CD4-positive, alpha-beta T cell (primary cell): ENCODE measurements at regions not wholly inside any gene's neighbourhood (a gene's known extent, or its start where the extent isn't known, plus 50 kb on each side); places are given as distances from the start of the nearest gene placed in this dataset.

Source experiments
- ATAC-seq: fragments of 200-7000 bp; cut with Tn5 transposase; one replicate; pipeline ENCODE4 v1.10.0; 2022; ENCODE audit warnings: mild to moderate bottlenecking; ENCODE audit not compliant: poor library complexity
- CTCF ChIA-PET: fragments of 350-600 bp; sonication (Branson Sonifier 250); formaldehyde crosslinking; loops from one replicate; lab custom pipeline; 2021; ENCODE audit warnings: antibody characterized with exemption, inconsistent platforms; lab: Charles Lee
- POLR2A ChIA-PET: fragments of 350-600 bp; sonication (Branson Sonifier 250); formaldehyde crosslinking; loops from one replicate; lab custom pipeline; 2021; ENCODE audit warnings: antibody characterized with exemption, inconsistent platforms; lab: Charles Lee
- DNase-seq, 14 experiments: peaks; one replicate each; pipeline ENCODE4 v3.0.0-alpha.2; 2013 to 2020; ENCODE audit warnings: mixed read lengths in 2 of 14
- H3K27ac ChIP-seq, 2 donors: one replicate each; pipeline versions ENCODE4 v1.5.1 to v1.7.0; 2013; ENCODE audit warnings: low read length in 2 of 2, low read depth in 1 of 2, mild to moderate bottlenecking in 1 of 2
- H3K27me3 ChIP-seq, 2 experiments: 1 replicate in 1 of 2; 2 replicates in 1 of 2; pipeline versions ENCODE4 v1.6.1 to v1.7.0; 2013; ENCODE audit warnings: low read length in 2 of 2, control low read depth in 1 of 2, mild to moderate bottlenecking in 1 of 2, moderate library complexity in 1 of 2; ENCODE audit not compliant: insufficient read depth in 2 of 2, control insufficient read depth in 1 of 2
- H3K36me3 ChIP-seq: one replicate; pipeline ENCODE4 v1.6.1; 2013; ENCODE audit warnings: low read length, control low read depth; ENCODE audit not compliant: insufficient read depth
- H3K4me1 ChIP-seq: one replicate; pipeline ENCODE4 v1.6.1; 2013; ENCODE audit warnings: low read length, control low read depth; ENCODE audit not compliant: insufficient read depth
- H3K4me3 ChIP-seq: one replicate; pipeline ENCODE4 v1.5.1; 2013; ENCODE audit warnings: mild to moderate bottlenecking, low read length, moderate library complexity
- H3K9me3 ChIP-seq, 2 experiments: 1 replicate in 1 of 2; 2 replicates in 1 of 2; pipeline versions ENCODE4 v1.6.1 to v1.7.0; 2013; ENCODE audit warnings: low read length in 2 of 2, mild to moderate bottlenecking in 2 of 2, control low read depth in 1 of 2, moderate library complexity in 1 of 2; ENCODE audit not compliant: control insufficient read depth in 1 of 2, insufficient read depth in 1 of 2
- H3K27ac Mint-ChIP-seq: one replicate; pipeline ENCODE4 v1.8.0; 2020; ENCODE audit warnings: mixed read lengths
- H3K27me3 Mint-ChIP-seq: one replicate; pipeline ENCODE4 v1.8.0; 2021; ENCODE audit warnings: mixed read lengths
- H3K36me3 Mint-ChIP-seq: one replicate; pipeline ENCODE4 v1.8.0; 2021; ENCODE audit warnings: low read depth, mixed read lengths
- H3K4me1 Mint-ChIP-seq: one replicate; pipeline ENCODE4 v1.8.0; 2021; ENCODE audit warnings: low read depth, mixed read lengths
- H3K4me3 Mint-ChIP-seq: one replicate; pipeline ENCODE4 v1.8.0; 2020; ENCODE audit warnings: mild to moderate bottlenecking, mixed read lengths
- H3K9me3 Mint-ChIP-seq: one replicate; pipeline ENCODE4 v1.8.0; 2020; ENCODE audit warnings: mixed read lengths
- CTCF ChIP-seq: fragments of 200-600 bp; IDR thresholded peaks from one replicate; pipeline ENCODE4 v1.8.0; 2022; ENCODE audit warnings: antibody characterized with exemption, mild to moderate bottlenecking
- intact Hi-C, 2 experiments: fragments of 100-400 bp; cut with DNase I in 1 of 2; cut with micrococcal nuclease in 1 of 2; formaldehyde crosslinking; loops; one replicate each; pipeline versions ENCODE4 v1.15.1 to v1.9.0; 2023 to 2025; cut with DNase I, micrococcal nuclease

- no peaks in the 10 kb centered on the region for H3K36me3 Mint-ChIP-seq
- ChIA-PET CTCF (no interaction called here), POLR2A (no interaction called here)
- no peak overlapping the region for H3K27ac Mint-ChIP-seq
- H3K9me3 Mint-ChIP-seq = peaks cover under 1% of the 10 kb centered on the region
- Histone ChIP-seq H3K36me3 (no peaks in the 10 kb centered on the region), H3K4me3 (no peak overlapping the region), H3K4me1 (no peaks in the 10 kb centered on the region), H3K9me3 (peaks cover 0 to 3% of the 10 kb centered on the region in 2 experiments), H3K27ac (no peak overlapping the region), H3K27me3 (no peaks in the 10 kb centered on the region)
- intact Hi-C loops = no loop called here
- ATAC-seq = no peak
- H3K27me3 Mint-ChIP-seq = no peaks in the 10 kb centered on the region
- DNase-seq = peak in 1 of 14 experiments; percentile 35
- H3K4me3 Mint-ChIP-seq = no peak overlapping the region
- no peak for TF ChIP-seq CTCF
- H3K4me1 Mint-ChIP-seq = no peaks in the 10 kb centered on the region
Measured at GRCh38 chr5:107254214-107254901, 416.4 kb downstream of the EFNA5 start.

GRCh38 chr5:107253246-107253645 is 417.5 kb downstream of the EFNA5 start:
- Histone ChIP-seq H3K4me3 (no peak overlapping the region), H3K9me3 (peaks cover 0 to 3% of the 10 kb centered on the region in 2 experiments), H3K4me1 (no peaks in the 10 kb centered on the region), H3K27me3 (no peaks in the 10 kb centered on the region), H3K27ac (no peak overlapping the region), H3K36me3 (no peaks in the 10 kb centered on the region)
- ATAC-seq (no peak), DNase-seq (no peak)
- no peaks in the 10 kb centered on the region for H3K36me3 Mint-ChIP-seq
- no peaks in the 10 kb centered on the region for H3K27me3 Mint-ChIP-seq
- no peak overlapping the region for H3K4me3 Mint-ChIP-seq
- H3K9me3 Mint-ChIP-seq = no peaks in the 10 kb centered on the region
- ChIA-PET CTCF (no interaction called here), POLR2A (no interaction called here)
- TF ChIP-seq CTCF = no peak
- no peaks in the 10 kb centered on the region for H3K4me1 Mint-ChIP-seq
- no peak overlapping the region for H3K27ac Mint-ChIP-seq
- intact Hi-C loops = no loop called here

- no peak overlapping the region for H3K27ac ChIP-seq
- Mint-ChIP-seq H3K36me3 (no peaks in the 10 kb centered on the region), H3K4me1 (no peaks in the 10 kb centered on the region), H3K27me3 (no peaks in the 10 kb centered on the region), H3K27ac (no peak overlapping the region), H3K9me3 (no peaks in the 10 kb centered on the region), H3K4me3 (no peak overlapping the region)
- H3K4me1 ChIP-seq = no peaks in the 10 kb centered on the region
- H3K9me3 ChIP-seq = peaks cover 0 to 3% of the 10 kb centered on the region in 2 experiments
- H3K4me3 ChIP-seq = no peak overlapping the region
- DNase-seq (no peak), ATAC-seq (no peak)
- ChIA-PET CTCF (interaction anchor here (1.4 kb wide), 1 partner anchor 18 kb away, joined by 3 read pairs; no protein-coding TSS in a partner anchor), POLR2A (no interaction called here)
- H3K36me3 ChIP-seq = no peaks in the 10 kb centered on the region
- intact Hi-C loops = no loop called here
- TF ChIP-seq CTCF = no peak
- H3K27me3 ChIP-seq = no peaks in the 10 kb centered on the region
Measured at GRCh38 chr5:107251151-107251550, 419.6 kb downstream of the EFNA5 start.
